Neuronal stem cell (in vitro differentiated cells): ENCODE measurements at regions not wholly inside any gene's neighbourhood (a gene's known extent, or its start where the extent isn't known, plus 50 kb on each side); places are given as distances from the start of the nearest gene placed in this dataset.

Experiments
- DNase-seq: peaks from one replicate; pipeline ENCODE4 v3.0.0-alpha.2; 2013; ENCODE audit warnings: low spot score
- H2AFZ ChIP-seq: one replicate; pipeline ENCODE4 v1.6.1; 2013; ENCODE audit warnings: mild to moderate bottlenecking, low read length, inconsistent platforms
- H2AK5ac ChIP-seq: 2 replicates; pipeline ENCODE4 v1.6.1; 2013; ENCODE audit warnings: low read depth, mild to moderate bottlenecking, inconsistent platforms, low read length, moderate library complexity, mixed read lengths
- H2BK120ac ChIP-seq: 2 replicates; pipeline ENCODE4 v1.6.1; 2013; ENCODE audit warnings: low read depth, mild to moderate bottlenecking, inconsistent platforms, low read length, moderate library complexity, mixed read lengths
- H2BK12ac ChIP-seq: one replicate; pipeline ENCODE4 v1.6.1; 2013; ENCODE audit warnings: low read length, inconsistent platforms
- H2BK15ac ChIP-seq: 2 replicates; pipeline ENCODE4 v1.6.1; 2013; ENCODE audit warnings: mild to moderate bottlenecking, low read length, inconsistent platforms, mixed read lengths
- H2BK5ac ChIP-seq: one replicate; pipeline ENCODE4 v1.6.1; 2013; ENCODE audit warnings: inconsistent platforms, mild to moderate bottlenecking, low read length, moderate library complexity
- H3K14ac ChIP-seq: one replicate; pipeline ENCODE4 v1.6.1; 2013; ENCODE audit warnings: low read length, inconsistent platforms
- H3K18ac ChIP-seq: 2 replicates; pipeline ENCODE4 v1.6.1; 2013; ENCODE audit warnings: low read length, inconsistent platforms
- H3K23ac ChIP-seq: 2 replicates; pipeline ENCODE4 v1.6.1; 2013; ENCODE audit warnings: low read depth, mild to moderate bottlenecking, mixed read lengths, low read length, inconsistent platforms; ENCODE audit not compliant: poor library complexity
- H3K27ac ChIP-seq: replicated peaks from 3 replicates; pipeline ENCODE4 v1.5.1; 2013; ENCODE audit warnings: low read length, inconsistent platforms
- H3K27me3 ChIP-seq, 3 experiments: 2 replicates each; pipeline ENCODE4 v1.6.1; 2013; ENCODE audit warnings: low read length in 3 of 3, mild to moderate bottlenecking in 2 of 3, inconsistent platforms in 1 of 3, low read depth in 1 of 3, mixed read lengths in 1 of 3, moderate library complexity in 1 of 3; ENCODE audit not compliant: control insufficient read depth in 3 of 3, insufficient read depth in 3 of 3
- H3K36me3 ChIP-seq, 2 donors: replicated peaks in 1 of 2; 2 replicates each; pipeline ENCODE4 v1.6.1; 2013; ENCODE audit warnings: low read length in 2 of 2; ENCODE audit not compliant: control insufficient read depth in 2 of 2, insufficient read depth in 2 of 2
- H3K4ac ChIP-seq: 2 replicates; pipeline ENCODE4 v1.6.1; 2013; ENCODE audit warnings: inconsistent platforms, mild to moderate bottlenecking, low read length, moderate library complexity
- H3K4me1 ChIP-seq, 2 donors: 1 replicate in 1 of 2; 2 replicates in 1 of 2; pipeline ENCODE4 v1.6.1; 2013; ENCODE audit warnings: low read length in 2 of 2, low read depth in 1 of 2; ENCODE audit not compliant: control insufficient read depth in 2 of 2, insufficient read depth in 1 of 2
- H3K4me2 ChIP-seq: one replicate; pipeline ENCODE4 v1.6.1; 2013; ENCODE audit warnings: mild to moderate bottlenecking, low read length, inconsistent platforms; ENCODE audit not compliant: insufficient read depth, poor library complexity, severe bottlenecking
- H3K4me3 ChIP-seq, 2 donors: 2 replicates each; pipeline ENCODE4 v1.5.1; 2013; ENCODE audit warnings: low read length in 2 of 2, mild to moderate bottlenecking in 2 of 2, inconsistent platforms in 1 of 2, moderate library complexity in 1 of 2
- H3K79me1 ChIP-seq: one replicate; pipeline ENCODE4 v1.6.1; 2013; ENCODE audit warnings: low read depth, mild to moderate bottlenecking, inconsistent platforms, low read length, moderate library complexity
- H3K9ac ChIP-seq: one replicate; pipeline ENCODE4 v1.6.1; 2013; ENCODE audit warnings: mild to moderate bottlenecking, low read depth, low read length, inconsistent platforms; ENCODE audit not compliant: poor library complexity
- H3K9me3 ChIP-seq, 2 donors: replicated peaks in 1 of 2; 2 replicates each; pipeline versions ENCODE3 to v1.6.1; 2013; ENCODE audit warnings: low read length in 2 of 2, mild to moderate bottlenecking in 2 of 2, inconsistent platforms in 1 of 2, low read depth in 1 of 2, mixed read lengths in 1 of 2, moderate library complexity in 1 of 2; ENCODE audit not compliant: control insufficient read depth in 2 of 2, insufficient read depth in 1 of 2
- H4K8ac ChIP-seq: one replicate; pipeline ENCODE4 v1.6.1; 2013; ENCODE audit warnings: low read depth, mild to moderate bottlenecking, inconsistent platforms, low read length, moderate library complexity
- H4K91ac ChIP-seq: one replicate; pipeline ENCODE4 v1.6.1; 2013; ENCODE audit warnings: low read length, low read depth, mild to moderate bottlenecking, inconsistent platforms; ENCODE audit not compliant: poor library complexity
- WGBS, 2 donors: extraction: QIAGEN DNeasy Blood & Tissue Kit; methylation state at CpG; one replicate each; pipeline ENCODE4 v1.1.7; 2013; ENCODE audit warnings: missing lambda C conversion rate in 2 of 2, mixed read lengths in 1 of 2; ENCODE audit not compliant: insufficient read length in 2 of 2, insufficient replicate concordance in 1 of 2; ENCODE audit errors: extremely low coverage in 2 of 2; 5-methylcytosine and 5-hydroxymethylcytosine counted together

DNA sequence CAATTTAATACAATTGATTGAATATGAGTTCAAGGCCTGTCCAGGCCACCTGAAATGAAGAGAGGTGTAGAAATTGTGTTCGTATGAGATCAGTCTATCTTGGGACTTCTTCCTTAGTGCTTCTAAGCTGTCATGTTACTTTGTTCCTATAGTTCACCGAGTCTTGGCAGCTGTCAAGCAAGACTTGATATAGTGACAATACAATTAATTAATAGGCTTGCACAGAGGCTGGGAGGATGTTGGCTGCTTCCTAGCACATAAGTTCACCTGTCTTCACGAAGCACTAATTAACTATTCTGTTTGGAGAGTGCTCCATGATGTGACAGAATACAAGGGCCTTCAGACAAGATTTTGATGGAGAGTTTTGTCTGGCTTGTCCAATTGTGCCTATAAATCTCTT, 103.7 kb upstream of the CD96 start:
- Histone ChIP-seq H2BK15ac (no peak overlapping the region), H3K9ac (no peak overlapping the region), H3K4me2 (no peak overlapping the region), H3K4me3 (no peak overlapping the region), H2AK5ac (no peak overlapping the region), H3K18ac (no peak overlapping the region), H4K91ac (no peak overlapping the region), H3K27ac (no peak overlapping the region), H3K14ac (no peak overlapping the region), H2AFZ (no peak overlapping the region), H2BK120ac (no peak overlapping the region), H3K4ac (no peak overlapping the region), H3K27me3 (no peaks in the 10 kb centered on the region), H4K8ac (no peak overlapping the region), H3K36me3 (no peaks in the 10 kb centered on the region), H3K23ac (no peak overlapping the region), H3K9me3 (no peaks in the 10 kb centered on the region), H3K4me1 (no peaks in the 10 kb centered on the region), H2BK12ac (no peak overlapping the region), H2BK5ac (no peak overlapping the region), H3K79me1 (no peaks in the 10 kb centered on the region)
- WGBS, 2 donors: no CpG with 5 or more reads among the region's 3 CpGs
- no peak for DNase-seq

DNA sequence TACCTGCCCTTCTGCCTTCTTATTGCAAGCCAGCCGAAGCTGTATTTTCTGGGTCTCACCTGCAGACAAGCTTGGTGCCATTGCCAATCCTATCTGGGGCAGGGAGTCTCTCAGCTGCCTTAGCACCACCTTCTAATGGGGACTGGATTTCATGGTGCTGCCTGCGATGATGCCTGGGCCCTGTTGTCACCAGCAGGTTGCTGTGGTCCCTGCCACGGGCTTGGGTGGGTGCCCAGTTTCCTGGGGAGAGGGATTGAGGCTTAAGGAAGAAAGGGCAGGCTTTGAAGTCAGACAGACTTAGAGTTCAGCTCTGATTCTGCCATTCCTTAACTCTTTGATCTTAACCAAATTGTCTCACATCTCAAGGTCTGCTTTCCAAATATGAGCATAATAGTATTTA, 87.4 kb upstream of the CD96 start:
- Histone ChIP-seq H3K4me1 (no peaks in the 10 kb centered on the region), H3K27ac (no peak overlapping the region), H2BK5ac (no peak overlapping the region), H3K23ac (no peak overlapping the region), H3K18ac (no peak overlapping the region), H2AFZ (no peak overlapping the region), H3K4me3 (no peak overlapping the region), H2BK12ac (no peak overlapping the region), H3K14ac (no peak overlapping the region), H3K4me2 (no peak overlapping the region), H2BK120ac (no peak overlapping the region), H4K91ac (no peak overlapping the region), H4K8ac (no peak overlapping the region), H2BK15ac (no peak overlapping the region), H3K36me3 (no peaks in the 10 kb centered on the region), H3K9ac (no peak overlapping the region), H3K9me3 (no peaks in the 10 kb centered on the region), H3K27me3 (no peaks in the 10 kb centered on the region), H2AK5ac (no peak overlapping the region), H3K79me1 (no peaks in the 10 kb centered on the region), H3K4ac (no peak overlapping the region)
- no peak for DNase-seq
- no CpG with 5 or more reads among the region's 3 CpGs for WGBS, 2 donors

DNA sequence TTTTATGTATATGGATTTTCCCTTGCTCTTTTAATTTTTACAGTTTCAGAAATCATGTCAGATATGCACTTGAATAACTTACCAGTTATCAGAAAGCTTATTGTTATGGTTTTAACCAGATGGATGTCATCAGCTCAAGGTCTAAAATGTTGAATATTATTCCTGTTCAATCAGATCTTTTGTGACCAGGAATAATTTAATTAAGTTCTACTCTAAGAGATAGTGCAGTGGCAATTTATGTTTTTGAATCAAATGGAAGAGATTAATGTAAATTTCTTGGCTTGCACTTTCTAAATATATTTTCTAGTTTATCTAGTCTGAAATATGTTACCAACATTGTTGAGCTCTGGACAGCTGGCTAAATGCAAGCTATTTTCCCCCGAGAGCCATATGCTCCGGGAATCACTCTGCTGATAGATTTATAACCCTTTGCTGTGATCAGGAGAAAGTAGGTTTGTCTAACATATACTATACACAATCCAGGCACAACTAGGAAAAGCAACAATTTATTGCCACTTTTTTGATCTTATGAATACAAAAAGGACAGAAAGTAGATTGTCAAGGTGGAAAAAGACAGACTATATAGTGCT, 76.8 kb upstream of the CD96 start:
- Histone ChIP-seq H3K4me2 (no peak overlapping the region), H3K4me1 (no peaks in the 10 kb centered on the region), H3K18ac (no peak overlapping the region), H3K4ac (no peak overlapping the region), H3K23ac (no peak overlapping the region), H3K9me3 (no peaks in the 10 kb centered on the region), H2BK5ac (no peak overlapping the region), H3K4me3 (no peak overlapping the region), H2BK12ac (no peak overlapping the region), H3K36me3 (no peaks in the 10 kb centered on the region), H2BK15ac (no peak overlapping the region), H3K27ac (no peak overlapping the region), H3K79me1 (no peaks in the 10 kb centered on the region), H2AK5ac (no peak overlapping the region), H4K91ac (no peak overlapping the region), H3K9ac (no peak overlapping the region), H4K8ac (no peak overlapping the region), H2AFZ (no peak overlapping the region), H3K27me3 (no peaks in the 10 kb centered on the region), H3K14ac (no peak overlapping the region), H2BK120ac (no peak overlapping the region)
- no CpG with 5 or more reads among the region's 2 CpGs for WGBS, 2 donors
- no peak for DNase-seq

DNA sequence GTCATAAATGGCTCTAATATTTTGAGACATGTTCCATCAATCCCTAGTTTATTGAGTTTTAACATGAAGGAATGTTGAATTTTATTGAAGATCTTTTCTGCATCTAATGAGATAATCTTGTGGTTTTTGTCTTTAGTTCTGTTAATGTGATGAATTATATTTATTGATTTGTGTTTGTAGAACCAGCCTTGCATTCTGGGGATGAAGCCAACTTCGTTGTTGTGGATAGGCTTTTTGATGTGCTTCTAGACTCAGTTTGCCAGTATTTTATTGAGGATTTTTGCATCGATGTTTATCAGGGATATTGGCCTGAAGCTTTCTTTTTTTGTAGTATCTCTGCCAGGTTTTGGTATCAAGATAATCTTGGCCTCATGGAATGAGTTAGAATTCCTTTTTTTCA, 72.0 kb upstream of the CD96 start:
- H4K91ac ChIP-seq: no peak overlapping the region
- H2BK12ac ChIP-seq: no peak overlapping the region
- no peak overlapping the region for H2BK120ac ChIP-seq
- no peak overlapping the region for H2BK15ac ChIP-seq
- H3K23ac ChIP-seq: no peak overlapping the region
- H3K27ac ChIP-seq: no peak overlapping the region
- no peaks in the 10 kb centered on the region for H3K9me3 ChIP-seq
- no peak overlapping the region for H3K4ac ChIP-seq
- no peak overlapping the region for H4K8ac ChIP-seq
- H3K14ac ChIP-seq: no peak overlapping the region
- no peak overlapping the region for H3K18ac ChIP-seq
- H3K4me2 ChIP-seq: no peak overlapping the region
- H3K4me3 ChIP-seq: no peak overlapping the region
- peaks cover 0 to 3% of the 10 kb centered on the region in 2 donors for H3K4me1 ChIP-seq
- no peaks in the 10 kb centered on the region for H3K27me3 ChIP-seq
- no peak overlapping the region for H2AK5ac ChIP-seq
- DNase-seq: no peak
- H2AFZ ChIP-seq: no peak overlapping the region
- H3K9ac ChIP-seq: no peak overlapping the region
- no CpG with 5 or more reads among the region's 2 CpGs for WGBS, 2 donors
- no peak overlapping the region for H2BK5ac ChIP-seq
- H3K36me3 ChIP-seq: no peaks in the 10 kb centered on the region
- no peaks in the 10 kb centered on the region for H3K79me1 ChIP-seq
